B cell (primary cell): ENCODE measurements at regions not wholly inside any gene's neighbourhood (a gene's known extent, or its start where the extent isn't known, plus 50 kb on each side); places are given as distances from the start of the nearest gene placed in this dataset.

Experiments
- EZH2 ChIP-seq: IDR thresholded peaks from 2 replicates; pipeline ENCODE4 v1.6.1; 2012; ENCODE audit warnings: borderline replicate concordance, low read depth, mild to moderate bottlenecking, moderate library complexity, low read length; ENCODE audit not compliant: insufficient read depth, poor library complexity, severe bottlenecking
- TF ChIP-seq, protein P1 (sequence below): fragments of 200-600 bp; IDR thresholded peaks from one replicate; pipeline ENCODE4 v1.8.0; 2022; ENCODE audit warnings: antibody characterized with exemption, mild to moderate bottlenecking

DNA sequence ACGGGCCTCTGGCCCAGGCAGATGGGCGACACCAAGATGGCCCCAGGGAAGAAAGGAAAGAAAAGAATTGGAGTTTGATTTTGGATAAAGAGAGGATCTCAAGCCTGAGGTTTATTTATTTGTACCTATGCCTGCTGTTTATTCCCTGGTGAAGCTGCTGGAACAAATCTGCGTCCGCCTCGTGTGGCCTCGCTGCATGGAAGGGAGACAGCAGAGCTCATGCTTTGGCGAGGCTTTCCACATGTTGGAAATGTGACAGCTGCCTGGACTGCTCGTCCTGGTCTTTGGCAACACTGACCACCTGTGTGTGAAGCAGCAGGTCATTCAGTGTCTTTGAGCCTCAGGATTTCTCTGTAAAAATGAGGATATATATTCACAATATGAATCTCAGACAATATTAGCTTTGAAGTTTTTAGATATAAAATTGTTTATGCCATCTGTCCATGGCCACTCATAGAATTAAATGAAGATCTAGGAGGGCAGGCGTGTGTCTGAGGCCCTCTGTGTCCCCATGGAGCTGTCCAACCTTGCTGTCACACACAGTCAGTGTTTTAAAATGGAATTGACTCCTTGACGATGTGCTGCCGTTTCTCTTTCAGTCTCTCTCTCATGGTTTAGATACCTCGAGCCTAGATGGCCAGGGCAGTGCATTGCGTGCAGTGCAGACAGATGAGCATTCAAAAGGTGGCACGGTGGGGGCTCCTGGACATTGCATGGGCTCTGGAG lies 94.3 kb downstream of the SOCS6 start:
- TF ChIP-seq, protein P1, sequence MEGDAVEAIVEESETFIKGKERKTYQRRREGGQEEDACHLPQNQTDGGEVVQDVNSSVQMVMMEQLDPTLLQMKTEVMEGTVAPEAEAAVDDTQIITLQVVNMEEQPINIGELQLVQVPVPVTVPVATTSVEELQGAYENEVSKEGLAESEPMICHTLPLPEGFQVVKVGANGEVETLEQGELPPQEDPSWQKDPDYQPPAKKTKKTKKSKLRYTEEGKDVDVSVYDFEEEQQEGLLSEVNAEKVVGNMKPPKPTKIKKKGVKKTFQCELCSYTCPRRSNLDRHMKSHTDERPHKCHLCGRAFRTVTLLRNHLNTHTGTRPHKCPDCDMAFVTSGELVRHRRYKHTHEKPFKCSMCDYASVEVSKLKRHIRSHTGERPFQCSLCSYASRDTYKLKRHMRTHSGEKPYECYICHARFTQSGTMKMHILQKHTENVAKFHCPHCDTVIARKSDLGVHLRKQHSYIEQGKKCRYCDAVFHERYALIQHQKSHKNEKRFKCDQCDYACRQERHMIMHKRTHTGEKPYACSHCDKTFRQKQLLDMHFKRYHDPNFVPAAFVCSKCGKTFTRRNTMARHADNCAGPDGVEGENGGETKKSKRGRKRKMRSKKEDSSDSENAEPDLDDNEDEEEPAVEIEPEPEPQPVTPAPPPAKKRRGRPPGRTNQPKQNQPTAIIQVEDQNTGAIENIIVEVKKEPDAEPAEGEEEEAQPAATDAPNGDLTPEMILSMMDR: no peak
- no peak for TF ChIP-seq EZH2
